ENCODE measurements at regions not wholly inside any gene's neighbourhood (a gene's known extent, or its start where the extent isn't known, plus 50 kb on each side); places are given as distances from the start of the nearest gene placed in this dataset.

DNA sequence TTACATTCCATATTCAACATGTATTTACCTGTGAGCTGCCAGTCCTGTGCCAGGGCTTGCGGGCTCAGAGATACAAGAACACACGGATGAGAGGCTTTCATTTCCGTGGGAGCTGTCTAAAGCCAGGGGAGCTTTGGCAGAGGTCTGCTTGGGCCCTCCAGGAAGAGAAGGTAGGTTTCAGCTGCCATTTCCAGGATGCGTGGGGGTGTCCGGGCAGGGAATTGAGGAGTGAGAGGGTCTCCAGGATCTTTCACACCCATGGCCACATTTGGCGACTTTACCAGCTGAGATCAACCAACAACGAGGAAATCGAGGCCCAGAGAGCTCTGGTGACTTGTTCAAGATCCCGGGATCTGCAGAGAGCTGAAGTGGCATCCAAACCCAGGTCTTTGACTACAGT is 119.6 kb downstream of the BUD13 start:
- Mint-ChIP-seq H3K4me3 (no peak overlapping the region), H3K9me3 (peaks cover 13% of the 10 kb centered on the region), H3K27me3 (ENCODE audit: insufficient read depth) (no peaks in the 10 kb centered on the region), H3K27ac (no peak overlapping the region), H3K36me3 (ENCODE audit: low read depth) (peaks cover 6% of the 10 kb centered on the region), H3K4me1 (peaks cover 19% of the 10 kb centered on the region)
- Histone ChIP-seq H3K9me3 (ENCODE audit: control insufficient read depth, low read length) (peaks cover 11% of the 10 kb centered on the region), H3K9ac (ENCODE audit: extremely low read depth, low read length, poor library complexity, severe bottlenecking) (no peak overlapping the region), H3K4me3 (ENCODE audit: low read length) (no peak overlapping the region), H3K27me3 (ENCODE audit: control insufficient read depth, insufficient read depth, low read length, poor library complexity, severe bottlenecking) (no peaks in the 10 kb centered on the region), H3K27ac (ENCODE audit: low read depth, low read length) (no peak overlapping the region), H3K36me3 (ENCODE audit: control insufficient read depth, insufficient read depth, low read length) (no peaks in the 10 kb centered on the region), H3K4me1 (ENCODE audit: control insufficient read depth, insufficient read depth, low read length) (peaks cover 6% of the 10 kb centered on the region)
- TF ChIP-seq, protein P1, sequence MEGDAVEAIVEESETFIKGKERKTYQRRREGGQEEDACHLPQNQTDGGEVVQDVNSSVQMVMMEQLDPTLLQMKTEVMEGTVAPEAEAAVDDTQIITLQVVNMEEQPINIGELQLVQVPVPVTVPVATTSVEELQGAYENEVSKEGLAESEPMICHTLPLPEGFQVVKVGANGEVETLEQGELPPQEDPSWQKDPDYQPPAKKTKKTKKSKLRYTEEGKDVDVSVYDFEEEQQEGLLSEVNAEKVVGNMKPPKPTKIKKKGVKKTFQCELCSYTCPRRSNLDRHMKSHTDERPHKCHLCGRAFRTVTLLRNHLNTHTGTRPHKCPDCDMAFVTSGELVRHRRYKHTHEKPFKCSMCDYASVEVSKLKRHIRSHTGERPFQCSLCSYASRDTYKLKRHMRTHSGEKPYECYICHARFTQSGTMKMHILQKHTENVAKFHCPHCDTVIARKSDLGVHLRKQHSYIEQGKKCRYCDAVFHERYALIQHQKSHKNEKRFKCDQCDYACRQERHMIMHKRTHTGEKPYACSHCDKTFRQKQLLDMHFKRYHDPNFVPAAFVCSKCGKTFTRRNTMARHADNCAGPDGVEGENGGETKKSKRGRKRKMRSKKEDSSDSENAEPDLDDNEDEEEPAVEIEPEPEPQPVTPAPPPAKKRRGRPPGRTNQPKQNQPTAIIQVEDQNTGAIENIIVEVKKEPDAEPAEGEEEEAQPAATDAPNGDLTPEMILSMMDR (conservative IDR thresholded peaks at IDR 0.05), result no peak
- no peak for DNase-seq
- WGBS, 2 experiments (ENCODE audit: insufficient coverage in 1 of 2, insufficient read length in 1 of 2), result 90% methylated on average over 9 of the region's 9 CpGs

DNA sequence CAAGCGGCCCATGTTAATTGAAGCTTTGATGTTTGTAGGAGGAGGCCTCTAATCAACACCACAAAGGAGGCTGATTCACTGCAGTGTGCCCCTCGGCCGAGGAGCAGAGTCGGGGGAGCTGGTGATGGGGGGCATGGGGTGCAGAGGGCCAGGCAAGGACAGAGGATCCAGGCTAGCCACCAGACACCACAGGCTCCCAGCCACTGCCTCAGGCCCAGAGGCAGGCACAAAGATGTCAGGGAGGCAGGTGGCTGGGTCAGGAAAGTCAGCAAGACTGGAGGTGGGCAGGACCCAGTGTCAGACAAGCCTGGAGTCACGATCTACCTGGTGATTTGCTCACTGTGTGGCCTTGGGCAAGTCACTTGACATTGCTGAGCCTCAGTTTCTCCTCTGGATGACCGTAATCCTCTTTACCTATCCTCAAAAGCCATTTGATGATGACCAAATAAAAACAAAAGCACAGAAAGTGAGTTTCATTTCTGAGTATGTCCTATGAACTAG is 121.0 kb downstream of the BUD13 start:
- H3K36me3 ChIP-seq (ENCODE audit: control insufficient read depth, insufficient read depth, low read length), result no peaks in the 10 kb centered on the region
- Mint-ChIP-seq H3K4me1 (peaks cover 11% of the 10 kb centered on the region), H3K27ac (no peak overlapping the region), H3K9me3 (peaks cover 13% of the 10 kb centered on the region), H3K4me3 (no peak overlapping the region), H3K36me3 (ENCODE audit: low read depth) (peaks cover 6% of the 10 kb centered on the region), H3K27me3 (ENCODE audit: insufficient read depth) (peaks cover 4% of the 10 kb centered on the region)
- H3K4me1 ChIP-seq (ENCODE audit: control insufficient read depth, insufficient read depth, low read length), result peaks cover 6% of the 10 kb centered on the region
- 45 to 79% methylated on average over 5 to 6 of the region's 6 CpGs for WGBS, 2 experiments (ENCODE audit: insufficient coverage in 1 of 2, insufficient read length in 1 of 2)
- no peak for DNase-seq
- TF ChIP-seq, protein P1 (conservative IDR thresholded peaks at IDR 0.05), result no peak
- H3K27ac ChIP-seq (ENCODE audit: low read depth, low read length), result no peak overlapping the region
- H3K4me3 ChIP-seq (ENCODE audit: low read length), result no peak overlapping the region
- no peaks in the 10 kb centered on the region for H3K27me3 ChIP-seq (ENCODE audit: control insufficient read depth, insufficient read depth, low read length, poor library complexity, severe bottlenecking)
- H3K9ac ChIP-seq (ENCODE audit: extremely low read depth, low read length, poor library complexity, severe bottlenecking), result no peak overlapping the region
- H3K9me3 ChIP-seq (ENCODE audit: control insufficient read depth, low read length), result peaks cover 11% of the 10 kb centered on the region

DNA sequence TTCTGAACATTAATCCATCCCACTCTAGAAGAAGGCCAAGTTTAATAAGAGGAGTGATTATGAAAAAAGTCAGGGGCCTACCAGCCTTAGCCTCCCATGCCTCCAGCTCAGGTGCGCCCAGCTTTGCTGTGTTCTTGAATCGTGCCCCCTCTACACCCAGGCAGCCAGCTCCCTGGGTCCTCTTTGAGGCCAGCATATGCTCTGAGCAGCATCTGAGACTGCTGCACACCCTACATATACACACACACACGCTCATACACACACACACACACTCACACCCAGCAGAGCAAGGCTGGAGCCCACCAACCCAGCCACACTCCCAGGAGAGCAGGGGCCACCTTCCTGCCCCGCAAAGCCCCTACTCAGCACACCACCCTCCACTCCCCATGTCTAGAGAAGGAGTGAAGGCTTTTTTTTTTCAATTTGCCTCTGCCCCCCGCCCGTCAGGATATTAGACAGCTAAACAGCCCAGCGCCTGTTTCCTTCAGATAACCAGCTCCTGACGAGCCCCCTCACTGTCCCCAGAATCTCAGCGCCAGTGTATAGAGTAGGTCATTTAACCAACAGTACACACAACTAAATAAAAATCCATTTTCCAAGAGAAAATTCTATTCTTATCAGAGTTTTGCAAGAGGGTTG is 121.6 kb downstream of the BUD13 start:
- H3K4me1 ChIP-seq (ENCODE audit: control insufficient read depth, insufficient read depth, low read length), result peaks cover 6% of the 10 kb centered on the region
- DNase-seq, result no peak
- H3K9ac ChIP-seq (ENCODE audit: extremely low read depth, low read length, poor library complexity, severe bottlenecking), result no peak overlapping the region
- Mint-ChIP-seq H3K4me1 (peaks cover 8% of the 10 kb centered on the region), H3K36me3 (ENCODE audit: low read depth) (peaks cover 6% of the 10 kb centered on the region), H3K27me3 (ENCODE audit: insufficient read depth) (peaks cover 4% of the 10 kb centered on the region), H3K4me3 (no peak overlapping the region), H3K27ac (no peak overlapping the region), H3K9me3 (peaks cover 14% of the 10 kb centered on the region)
- no peaks in the 10 kb centered on the region for H3K36me3 ChIP-seq (ENCODE audit: control insufficient read depth, insufficient read depth, low read length)
- H3K27ac ChIP-seq (ENCODE audit: low read depth, low read length), result no peak overlapping the region
- H3K4me3 ChIP-seq (ENCODE audit: low read length), result no peak overlapping the region
- peaks cover 11% of the 10 kb centered on the region for H3K9me3 ChIP-seq (ENCODE audit: control insufficient read depth, low read length)
- WGBS, 2 experiments (ENCODE audit: insufficient coverage in 1 of 2, insufficient read length in 1 of 2), result 92 to 100% methylated on average over 1 to 9 of the region's 9 CpGs
- TF ChIP-seq, protein P1 (conservative IDR thresholded peaks at IDR 0.05), result no peak
- no peaks in the 10 kb centered on the region for H3K27me3 ChIP-seq (ENCODE audit: control insufficient read depth, insufficient read depth, low read length, poor library complexity, severe bottlenecking)

Data from endodermal cell (in vitro differentiated cells).